Suppressor macrophage treated with lipopolysaccharide for 1 hour (primary cell): ENCODE measurements at regions not wholly inside any gene's neighbourhood (a gene's known extent, or its start where the extent isn't known, plus 50 kb on each side); places are given as distances from the start of the nearest gene placed in this dataset.

Source experiments
- DNase-seq, 3 donors: peaks; one replicate each; pipeline ENCODE4 v3.0.0-alpha.2; 2020 to 2022

- DNase-seq = no peak
Observed at GRCh38 chr1:80076469-80076868, 1069.9 kb upstream of the ADGRL4 start.

GRCh38 chr1:80075351-80075750, 1068.8 kb upstream of the ADGRL4 start:
- no peak for DNase-seq

- no peak for DNase-seq
Observed at GRCh38 chr1:80072563-80072962, 1066.0 kb upstream of the ADGRL4 start.

GRCh38 chr1:80066060-80066459, 1059.5 kb upstream of the ADGRL4 start:
- no peak for DNase-seq

- DNase-seq = no peak
Observed at GRCh38 chr1:80064524-80064923, 1058.0 kb upstream of the ADGRL4 start.

GRCh38 chr1:80059940-80060339, 1053.4 kb upstream of the ADGRL4 start:
- DNase-seq = no peak

GRCh38 chr1:80056179-80056578, 1049.6 kb upstream of the ADGRL4 start:
- DNase-seq = no peak

GRCh38 chr1:80054129-80054528, 1047.6 kb upstream of the ADGRL4 start:
- no peak for DNase-seq

GRCh38 chr1:80053613-80054012, 1047.1 kb upstream of the ADGRL4 start:
- DNase-seq = no peak

GRCh38 chr1:80050523-80050922, 1044.0 kb upstream of the ADGRL4 start:
- no peak for DNase-seq

GRCh38 chr1:80050085-80050484, 1043.6 kb upstream of the ADGRL4 start:
- DNase-seq = no peak

GRCh38 chr1:80048716-80049115, 1042.2 kb upstream of the ADGRL4 start:
- no peak for DNase-seq

- no peak for DNase-seq
Observed at GRCh38 chr1:80047791-80048190, 1041.3 kb upstream of the ADGRL4 start.

- no peak for DNase-seq
Observed at GRCh38 chr1:80044662-80045061, 1038.1 kb upstream of the ADGRL4 start.

GRCh38 chr1:80036690-80037432, 1030.3 kb upstream of the ADGRL4 start:
- no peak for DNase-seq

- no peak for DNase-seq
Observed at GRCh38 chr1:80023358-80023757, 1016.8 kb upstream of the ADGRL4 start.

- no peak for DNase-seq
Observed at GRCh38 chr1:80021891-80022290, 1015.4 kb upstream of the ADGRL4 start.

GRCh38 chr1:80018348-80018747, 1011.8 kb upstream of the ADGRL4 start:
- DNase-seq = no peak

- DNase-seq = no peak
Observed at GRCh38 chr1:80008934-80009333, 1002.4 kb upstream of the ADGRL4 start.

GRCh38 chr1:80003250-80003649, 996.7 kb upstream of the ADGRL4 start:
- DNase-seq = no peak

- no peak for DNase-seq
Observed at GRCh38 chr1:79988401-79988800, 981.9 kb upstream of the ADGRL4 start.

- no peak for DNase-seq
Observed at GRCh38 chr1:79982211-79982610, 975.7 kb upstream of the ADGRL4 start.

GRCh38 chr1:79981481-79981880, 975.0 kb upstream of the ADGRL4 start:
- DNase-seq = no peak

GRCh38 chr1:79979346-79979745, 972.8 kb upstream of the ADGRL4 start:
- DNase-seq = no peak

GRCh38 chr1:79976287-79976686, 969.8 kb upstream of the ADGRL4 start:
- no peak for DNase-seq
